GM23248 (cell line): ENCODE measurements at regions not wholly inside any gene's neighbourhood (a gene's known extent, or its start where the extent isn't known, plus 50 kb on each side); places are given as distances from the start of the nearest gene placed in this dataset.

Experiments
- DNase-seq: peaks from one replicate; pipeline ENCODE4 v3.0.0-alpha.2; 2015
- H2AFZ ChIP-seq: fragments of 200-600 bp; sonication (generic); 2 replicates; pipeline ENCODE4 v1.6.1; 2016; ENCODE audit warnings: antibody characterized with exemption
- H3F3A ChIP-seq: fragments of 200-600 bp; sonication (generic); 2 replicates; pipeline ENCODE4 v1.6.1; 2016; ENCODE audit warnings: mild to moderate bottlenecking, antibody characterized with exemption, mixed run types; ENCODE audit not compliant: insufficient read depth
- H3K27ac ChIP-seq: fragments of 200-600 bp; sonication (generic); 2 replicates; pipeline ENCODE4 v1.5.1; 2016; ENCODE audit warnings: mild to moderate bottlenecking
- H3K27me3 ChIP-seq: fragments of 200-600 bp; sonication (generic); replicated peaks from 2 replicates; pipeline ENCODE4 v1.6.1; 2016; ENCODE audit warnings: mild to moderate bottlenecking; ENCODE audit not compliant: insufficient read depth
- H3K36me3 ChIP-seq: fragments of 200-600 bp; sonication (generic); 2 replicates; pipeline ENCODE4 v1.6.1; 2016; ENCODE audit warnings: low read depth, mild to moderate bottlenecking
- H3K4me1 ChIP-seq: fragments of 200-600 bp; sonication (generic); 2 replicates; pipeline ENCODE4 v1.6.1; 2016; ENCODE audit warnings: mild to moderate bottlenecking; ENCODE audit not compliant: insufficient read depth
- H3K4me2 ChIP-seq: fragments of 200-600 bp; sonication (generic); one replicate; pipeline ENCODE4 v1.6.1; 2016; ENCODE audit warnings: mild to moderate bottlenecking; ENCODE audit not compliant: unreplicated experiment
- H3K4me3 ChIP-seq: fragments of 200-600 bp; sonication (generic); 2 replicates; pipeline ENCODE4 v1.5.1; 2016; ENCODE audit warnings: mild to moderate bottlenecking
- H3K79me2 ChIP-seq: fragments of 200-600 bp; sonication (generic); 2 replicates; pipeline ENCODE4 v1.6.1; 2016; ENCODE audit warnings: mild to moderate bottlenecking; ENCODE audit not compliant: insufficient read depth
- H3K9ac ChIP-seq: fragments of 200-600 bp; sonication (generic); 2 replicates; pipeline ENCODE4 v1.6.1; 2016; ENCODE audit warnings: mild to moderate bottlenecking
- H3K9me2 ChIP-seq: fragments of 200-600 bp; sonication (generic); 2 replicates; pipeline ENCODE4 v1.6.1; 2016; ENCODE audit warnings: mixed run types, mild to moderate bottlenecking, moderate library complexity; ENCODE audit not compliant: insufficient read depth
- H3K9me3 ChIP-seq: fragments of 200-600 bp; sonication (generic); one replicate; pipeline ENCODE4 v1.6.1; 2017; ENCODE audit warnings: low read depth
- H4K20me1 ChIP-seq: fragments of 200-600 bp; sonication (generic); 2 replicates; pipeline ENCODE4 v1.6.0; 2016; ENCODE audit not compliant: insufficient read depth
- EZH2 ChIP-seq: fragments of 200-600 bp; sonication (generic); IDR thresholded peaks from 2 replicates; pipeline ENCODE4 v1.6.1; 2018; ENCODE audit warnings: antibody characterized with exemption, mild to moderate bottlenecking; ENCODE audit not compliant: insufficient read depth, poor library complexity, severe bottlenecking
- EZH2phosphoT487 ChIP-seq: fragments of 200-600 bp; sonication (generic); IDR thresholded peaks from 2 replicates; pipeline ENCODE4 v1.6.1; 2018; ENCODE audit warnings: antibody characterized with exemption, moderate library complexity, mild to moderate bottlenecking, low read depth; ENCODE audit not compliant: insufficient read depth
- WGBS, 2 experiments: methylation state at CpG; one replicate each; pipeline ENCODE4 v1.1.6; 2015 to 2017; ENCODE audit warnings: low lambda C conversion rate in 2 of 2, low coverage in 1 of 2; ENCODE audit errors: missing lambda C conversion rate in 2 of 2; 5-methylcytosine and 5-hydroxymethylcytosine counted together
- in situ Hi-C: fragments of 300-500 bp; cut with MboI; formaldehyde crosslinking; loops from 2 replicates; pipeline ENCODE4 v1.15.0; 2020

DNA sequence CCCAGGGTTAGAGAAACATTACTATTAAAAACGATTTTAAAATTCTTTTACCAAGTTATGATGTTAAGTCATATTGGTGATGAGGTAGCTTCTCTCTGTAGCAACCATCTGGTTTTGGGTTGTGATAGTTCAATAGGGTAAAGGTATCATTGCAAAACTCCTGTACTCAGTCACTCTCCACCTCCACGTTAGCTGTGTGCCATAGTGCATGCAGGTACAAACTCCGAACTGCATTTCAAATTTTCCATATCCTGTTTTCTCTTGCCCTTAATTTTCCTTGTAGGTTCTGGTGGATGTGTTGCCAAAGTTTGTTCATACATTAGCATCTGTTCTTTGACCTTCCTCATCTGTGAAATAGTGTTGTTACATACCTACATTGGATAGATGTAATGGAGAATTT lies 53.1 kb upstream of the ARRDC3 start:
- no peak overlapping the region for H3K4me2 ChIP-seq
- WGBS, 2 experiments, result 53 to 54% methylated on average over 3 of the region's 3 CpGs
- H3K4me1 ChIP-seq, result no peaks in the 10 kb centered on the region
- no peaks in the 10 kb centered on the region for H3K36me3 ChIP-seq
- no peak for TF ChIP-seq EZH2
- no peak for TF ChIP-seq EZH2phosphoT487
- H3K27ac ChIP-seq, result no peak overlapping the region
- H3K4me3 ChIP-seq, result no peak overlapping the region
- H2AFZ ChIP-seq, result no peak overlapping the region
- H3K27me3 ChIP-seq, result no peaks in the 10 kb centered on the region
- no peaks in the 10 kb centered on the region for H3K9me2 ChIP-seq
- H4K20me1 ChIP-seq, result no peaks in the 10 kb centered on the region
- no peaks in the 10 kb centered on the region for H3F3A ChIP-seq
- no peaks in the 10 kb centered on the region for H3K79me2 ChIP-seq
- no peak for DNase-seq
- H3K9me3 ChIP-seq, result no peaks in the 10 kb centered on the region
- no peak overlapping the region for H3K9ac ChIP-seq
- in situ Hi-C loops, result no loop called here

DNA sequence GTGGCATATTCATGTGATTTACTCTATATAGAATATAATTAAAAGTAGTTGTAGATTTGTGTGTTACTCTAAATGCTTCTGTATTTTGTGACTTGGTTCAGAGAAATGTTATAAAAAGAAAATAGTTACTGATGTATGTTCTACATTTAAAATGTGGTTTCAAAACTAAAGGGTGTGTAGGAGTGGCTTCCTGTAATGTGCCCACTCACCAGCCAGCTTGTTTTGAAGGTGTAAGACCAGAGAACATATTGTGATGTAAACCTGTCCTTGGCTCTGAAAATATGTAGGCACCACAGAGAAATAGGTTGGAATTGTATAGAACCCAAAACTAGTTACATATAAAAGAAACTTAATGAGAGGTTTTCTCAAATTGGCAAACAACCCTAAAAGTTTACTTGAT lies 51.2 kb upstream of the ARRDC3 start:
- no peaks in the 10 kb centered on the region for H3K36me3 ChIP-seq
- no peak overlapping the region for H3K4me3 ChIP-seq
- no peaks in the 10 kb centered on the region for H3K9me3 ChIP-seq
- no peak overlapping the region for H3K27ac ChIP-seq
- H2AFZ ChIP-seq, result no peak overlapping the region
- no peak for DNase-seq
- no peaks in the 10 kb centered on the region for H3K27me3 ChIP-seq
- H3K9me2 ChIP-seq, result no peaks in the 10 kb centered on the region
- H4K20me1 ChIP-seq, result no peaks in the 10 kb centered on the region
- no peaks in the 10 kb centered on the region for H3F3A ChIP-seq
- H3K9ac ChIP-seq, result no peak overlapping the region
- H3K4me2 ChIP-seq, result no peak overlapping the region
- in situ Hi-C loops, result no loop called here
- TF ChIP-seq EZH2, result no peak
- TF ChIP-seq EZH2phosphoT487, result no peak
- H3K4me1 ChIP-seq, result no peaks in the 10 kb centered on the region
- H3K79me2 ChIP-seq, result no peaks in the 10 kb centered on the region

DNA sequence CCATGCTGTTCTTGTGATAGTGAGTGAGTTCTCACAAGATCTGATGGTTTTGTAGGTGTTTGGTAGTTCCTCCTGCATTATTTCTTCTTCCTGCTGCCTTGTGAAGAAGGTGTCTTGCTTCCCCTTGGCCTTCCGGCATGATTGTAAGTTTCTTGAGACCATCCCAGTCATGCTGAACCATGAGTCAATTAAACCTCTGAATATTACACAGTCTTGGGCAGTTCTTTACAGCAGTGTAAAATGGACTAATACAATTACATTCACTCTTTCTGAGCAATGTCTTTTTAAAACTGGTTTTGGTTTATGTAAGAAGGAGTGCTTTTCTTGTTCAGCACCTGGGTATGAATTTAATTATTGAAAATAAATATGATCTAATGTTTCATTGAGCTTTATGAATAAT lies 50.7 kb upstream of the ARRDC3 start:
- Histone ChIP-seq H3K9me3 (no peaks in the 10 kb centered on the region), H3K36me3 (no peaks in the 10 kb centered on the region), H3K9me2 (no peaks in the 10 kb centered on the region), H3K79me2 (no peaks in the 10 kb centered on the region), H3K4me2 (no peak overlapping the region), H3F3A (no peaks in the 10 kb centered on the region), H3K27me3 (no peaks in the 10 kb centered on the region), H2AFZ (no peak overlapping the region), H3K9ac (no peak overlapping the region), H4K20me1 (no peaks in the 10 kb centered on the region), H3K4me1 (no peaks in the 10 kb centered on the region), H3K4me3 (no peak overlapping the region), H3K27ac (no peak overlapping the region)
- DNase-seq, result no peak
- TF ChIP-seq EZH2phosphoT487, result no peak
- TF ChIP-seq EZH2, result no peak
- WGBS, 2 experiments, result 100% methylated on average over 1 of the region's 1 CpG
- in situ Hi-C loops, result no loop called here
